Karpas-422 (cell line): ENCODE measurements at regions not wholly inside any gene's neighbourhood (a gene's known extent, or its start where the extent isn't known, plus 50 kb on each side); places are given as distances from the start of the nearest gene placed in this dataset.

ENCODE experiments used
- DNase-seq: peaks from one replicate; pipeline ENCODE4 v3.0.0-alpha.2; 2015
- H2AFZ ChIP-seq: fragments of 200-600 bp; sonication (generic); 2 replicates; pipeline ENCODE4 v1.6.1; 2014; ENCODE audit warnings: antibody characterized with exemption, low read length, mixed read lengths
- H3K27ac ChIP-seq: fragments of 200-600 bp; sonication (generic); 2 replicates; pipeline ENCODE4 v1.5.1; 2014; ENCODE audit warnings: mild to moderate bottlenecking, low read length, moderate library complexity
- H3K27me3 ChIP-seq: fragments of 200-600 bp; sonication (generic); 2 replicates; pipeline ENCODE4 v1.6.1; 2014; ENCODE audit warnings: low read length, mixed read lengths
- H3K36me3 ChIP-seq: fragments of 200-600 bp; sonication (generic); 2 replicates; pipeline ENCODE4 v1.6.1; 2014; ENCODE audit warnings: low read length, mixed read lengths; ENCODE audit not compliant: insufficient read depth
- H3K4me1 ChIP-seq: fragments of 200-600 bp; sonication (generic); 2 replicates; pipeline ENCODE4 v1.6.1; 2014; ENCODE audit warnings: mild to moderate bottlenecking, low read length, mixed read lengths
- H3K4me2 ChIP-seq: fragments of 200-600 bp; sonication (generic); 2 replicates; pipeline ENCODE4 v1.6.1; 2014; ENCODE audit warnings: low read length, low read depth, mild to moderate bottlenecking; ENCODE audit not compliant: poor library complexity, severe bottlenecking
- H3K4me3 ChIP-seq: fragments of 200-600 bp; sonication (generic); 2 replicates; pipeline ENCODE4 v1.5.1; 2014; ENCODE audit warnings: mild to moderate bottlenecking, antibody characterized with exemption, low read length, mixed read lengths
- H3K79me2 ChIP-seq: fragments of 200-600 bp; sonication (generic); 2 replicates; pipeline ENCODE4 v1.6.1; 2014; ENCODE audit warnings: mild to moderate bottlenecking, low read length, mixed read lengths
- H3K9ac ChIP-seq: fragments of 200-600 bp; sonication (generic); 2 replicates; pipeline ENCODE4 v1.6.0; 2014; ENCODE audit warnings: low read length
- H3K9me2 ChIP-seq: fragments of 200-600 bp; sonication (generic), shearing (Covaris generic); replicated peaks from 2 replicates; pipeline ENCODE4 v1.6.0; 2014; ENCODE audit warnings: mild to moderate bottlenecking, low read length, moderate library complexity; ENCODE audit not compliant: insufficient read depth
- H3K9me3 ChIP-seq: fragments of 300-700, 200-600 bp; sonication (generic); 2 replicates; pipeline ENCODE4 v1.6.1; 2014; ENCODE audit warnings: low read length, mixed read lengths
- H4K20me1 ChIP-seq: fragments of 200-600 bp; sonication (generic); 2 replicates; pipeline ENCODE4 v1.6.1; 2014; ENCODE audit warnings: mild to moderate bottlenecking, antibody characterized with exemption, low read length, low read depth; ENCODE audit not compliant: insufficient read depth

DNA sequence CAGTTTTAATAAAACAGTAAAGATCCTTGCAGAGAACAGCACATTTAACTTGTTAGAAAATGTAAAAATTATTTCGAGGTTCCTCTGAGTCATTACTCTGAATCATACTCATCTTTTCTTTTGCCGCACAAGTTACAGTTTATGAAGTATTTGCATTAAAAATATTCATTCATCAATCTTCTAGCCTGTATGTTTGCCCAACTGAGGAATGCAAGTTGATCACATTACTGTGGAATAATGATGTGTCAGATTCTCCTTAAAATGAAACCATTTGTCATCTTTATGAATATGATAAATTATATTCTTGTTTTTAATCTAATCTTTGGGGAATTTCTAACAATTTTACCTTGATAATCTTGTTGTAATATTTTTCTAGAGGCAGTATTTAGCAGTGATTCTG, 340.4 kb upstream of the OPRM1 start:
- H3K27me3 ChIP-seq: no peaks in the 10 kb centered on the region
- no peaks in the 10 kb centered on the region for H3K36me3 ChIP-seq
- no peak overlapping the region for H3K9ac ChIP-seq
- no peak overlapping the region for H3K27ac ChIP-seq
- no peak for DNase-seq
- H3K4me1 ChIP-seq: no peaks in the 10 kb centered on the region
- no peaks in the 10 kb centered on the region for H3K9me2 ChIP-seq
- no peaks in the 10 kb centered on the region for H3K79me2 ChIP-seq
- H2AFZ ChIP-seq: no peak overlapping the region
- H3K4me3 ChIP-seq: no peak overlapping the region
- no peaks in the 10 kb centered on the region for H4K20me1 ChIP-seq
- no peaks in the 10 kb centered on the region for H3K9me3 ChIP-seq
- H3K4me2 ChIP-seq: no peak overlapping the region

DNA sequence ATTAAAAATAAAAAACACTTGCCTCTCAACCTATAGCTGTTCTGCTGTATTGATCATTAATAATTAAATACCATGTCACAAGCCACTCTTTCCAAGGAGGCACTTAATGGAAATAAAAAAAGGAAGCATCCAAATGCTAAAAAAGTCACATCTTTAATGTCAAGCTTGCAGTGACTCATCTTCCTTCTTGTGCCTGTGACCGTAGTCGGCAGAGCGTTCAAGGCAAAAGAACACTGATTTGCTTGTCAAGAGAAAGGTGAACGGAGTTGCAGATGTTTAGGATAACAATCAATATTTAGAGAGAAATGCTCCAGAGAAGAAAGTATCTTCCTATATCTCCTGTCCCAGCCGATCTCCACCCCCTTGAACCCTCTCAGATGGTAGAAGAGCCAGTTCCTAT, 341.0 kb upstream of the OPRM1 start:
- Histone ChIP-seq H3K9ac (no peak overlapping the region), H3K36me3 (no peaks in the 10 kb centered on the region), H3K27ac (no peak overlapping the region), H3K4me1 (no peaks in the 10 kb centered on the region), H3K4me2 (no peak overlapping the region), H2AFZ (no peak overlapping the region), H3K9me3 (no peaks in the 10 kb centered on the region), H3K27me3 (no peaks in the 10 kb centered on the region), H3K4me3 (no peak overlapping the region), H3K9me2 (no peaks in the 10 kb centered on the region), H3K79me2 (no peaks in the 10 kb centered on the region), H4K20me1 (no peaks in the 10 kb centered on the region)
- DNase-seq: no peak

DNA sequence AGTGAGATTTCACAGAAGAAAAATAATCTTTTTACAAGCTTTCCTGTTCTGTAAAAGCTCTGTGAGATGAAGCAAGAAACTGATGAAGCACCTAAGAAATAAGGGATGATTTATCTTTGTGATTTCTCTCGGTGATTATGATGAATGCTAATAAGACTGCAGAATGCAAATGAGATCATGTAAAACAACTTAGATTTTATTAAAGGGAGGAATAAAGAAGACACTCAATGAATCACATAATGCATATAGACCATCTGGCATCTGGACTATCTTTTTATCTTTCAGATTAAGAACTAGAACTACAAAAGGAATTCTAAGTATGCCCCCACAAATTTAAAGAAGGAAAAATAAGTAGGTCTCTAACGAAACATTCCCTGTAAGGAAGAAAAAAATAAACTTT, 361.5 kb upstream of the OPRM1 start:
- Histone ChIP-seq H3K9ac (no peak overlapping the region), H4K20me1 (no peaks in the 10 kb centered on the region), H3K9me2 (no peaks in the 10 kb centered on the region; the same call in 1 of the 2 replicates), H3K79me2 (no peaks in the 10 kb centered on the region), H2AFZ (no peak overlapping the region), H3K4me1 (no peaks in the 10 kb centered on the region), H3K27ac (no peak overlapping the region), H3K4me2 (no peak overlapping the region), H3K27me3 (no peaks in the 10 kb centered on the region), H3K9me3 (no peaks in the 10 kb centered on the region), H3K36me3 (no peaks in the 10 kb centered on the region), H3K4me3 (no peak overlapping the region)
- DNase-seq: no peak

DNA sequence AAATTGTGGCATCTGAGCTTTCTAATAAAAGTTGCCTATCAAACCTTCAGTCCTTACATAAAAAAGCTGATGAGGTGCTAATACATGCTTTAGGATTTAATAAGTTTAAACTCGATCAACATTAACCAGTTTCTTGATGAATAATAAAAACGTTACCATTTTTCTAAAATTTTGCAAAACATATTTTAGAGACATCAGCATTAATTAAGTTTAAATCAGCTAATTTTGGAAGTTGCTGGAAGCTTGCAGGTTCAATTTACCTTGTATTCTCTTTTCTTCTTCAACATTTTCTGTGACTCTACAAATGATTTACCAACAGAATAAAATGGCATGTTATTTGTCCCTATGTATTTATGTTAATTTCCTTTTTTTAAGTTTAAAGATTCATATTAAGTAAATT, 365.3 kb upstream of the OPRM1 start:
- Histone ChIP-seq H2AFZ (no peak overlapping the region), H3K27ac (no peak overlapping the region), H3K4me2 (no peak overlapping the region), H3K9me2 (no peaks in the 10 kb centered on the region), H3K4me1 (no peaks in the 10 kb centered on the region), H4K20me1 (no peaks in the 10 kb centered on the region), H3K9ac (no peak overlapping the region), H3K79me2 (no peaks in the 10 kb centered on the region), H3K27me3 (no peaks in the 10 kb centered on the region), H3K36me3 (no peaks in the 10 kb centered on the region), H3K4me3 (no peak overlapping the region), H3K9me3 (no peaks in the 10 kb centered on the region)
- DNase-seq: no peak

DNA sequence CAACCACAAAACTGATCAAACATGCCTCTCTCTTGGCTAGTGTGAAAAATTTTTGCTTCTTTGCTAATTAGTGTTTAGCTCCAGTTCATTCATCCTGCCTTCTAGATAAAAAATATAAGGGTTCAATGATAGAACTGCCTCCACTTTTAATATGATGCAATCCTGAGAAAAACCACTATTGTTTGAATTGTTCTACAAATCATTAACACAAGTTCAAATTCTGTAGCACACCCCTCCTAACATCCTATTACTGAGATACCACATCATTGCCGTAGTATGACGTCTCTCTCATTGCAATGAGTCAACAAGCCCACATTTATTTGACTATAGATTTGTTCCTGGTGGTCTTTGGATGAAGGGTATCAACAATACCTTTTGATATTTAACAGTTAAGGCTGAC, 365.8 kb upstream of the OPRM1 start:
- Histone ChIP-seq H4K20me1 (no peaks in the 10 kb centered on the region), H3K4me1 (no peaks in the 10 kb centered on the region), H3K9ac (no peak overlapping the region), H3K4me3 (no peak overlapping the region), H3K36me3 (no peaks in the 10 kb centered on the region), H3K27ac (no peak overlapping the region), H3K79me2 (no peaks in the 10 kb centered on the region), H3K9me3 (no peaks in the 10 kb centered on the region), H3K4me2 (no peak overlapping the region), H3K9me2 (no peaks in the 10 kb centered on the region), H2AFZ (no peak overlapping the region), H3K27me3 (no peaks in the 10 kb centered on the region)
- DNase-seq: no peak

DNA sequence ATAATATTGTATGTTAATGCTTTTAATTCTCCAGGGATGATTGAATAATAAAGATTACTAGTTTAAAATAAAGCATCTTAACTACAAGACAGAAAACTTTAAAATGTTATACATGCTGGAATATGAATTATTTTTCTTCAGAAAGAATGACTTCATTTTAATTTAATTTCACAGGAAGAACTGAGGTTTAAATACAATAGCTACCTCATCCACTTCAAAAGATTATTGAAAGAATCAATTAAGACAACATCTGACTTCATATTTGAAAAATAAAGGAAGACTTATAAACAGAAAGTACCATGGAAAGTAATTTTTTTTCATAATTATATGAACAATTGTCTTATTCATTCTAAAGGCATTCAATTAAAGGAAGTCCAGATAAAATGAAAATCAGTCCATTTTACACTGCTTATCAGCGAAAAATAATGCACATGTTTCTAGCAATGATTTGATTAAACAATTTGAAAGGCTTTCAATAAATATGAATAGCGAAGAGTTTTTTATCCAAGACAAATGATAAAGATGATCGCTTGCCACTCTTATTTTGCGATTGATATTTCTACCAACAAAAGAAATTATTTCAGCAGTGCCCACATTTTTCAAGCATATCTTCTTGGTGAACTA, 368.5 kb upstream of the OPRM1 start:
- DNase-seq: no peak
- Histone ChIP-seq H3K36me3 (no peaks in the 10 kb centered on the region), H3K27me3 (no peaks in the 10 kb centered on the region), H3K9me2 (no peaks in the 10 kb centered on the region), H2AFZ (no peak overlapping the region), H3K4me2 (no peak overlapping the region), H3K27ac (no peak overlapping the region), H3K4me1 (no peaks in the 10 kb centered on the region), H3K9me3 (no peaks in the 10 kb centered on the region), H3K4me3 (no peak overlapping the region), H3K79me2 (no peaks in the 10 kb centered on the region), H4K20me1 (no peaks in the 10 kb centered on the region), H3K9ac (no peak overlapping the region)

DNA sequence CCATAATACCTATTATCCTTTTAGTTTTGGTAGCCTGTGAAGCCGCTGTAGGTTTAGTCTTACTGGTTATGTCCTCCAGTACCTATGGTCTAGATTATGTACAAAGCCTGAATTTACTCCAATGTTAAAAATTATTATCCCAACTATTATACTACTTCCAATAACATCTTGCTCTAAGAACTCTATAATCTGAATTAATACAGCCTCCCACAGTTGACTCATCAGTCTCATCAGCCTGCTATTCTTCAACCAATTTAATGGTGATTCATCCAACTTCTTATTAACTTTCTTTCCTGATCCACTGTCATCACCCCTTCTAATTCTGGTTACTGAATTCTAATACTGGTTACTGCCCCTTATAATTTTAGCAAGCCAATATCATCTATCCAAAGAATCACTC, 370.3 kb upstream of the OPRM1 start:
- Histone ChIP-seq H3K79me2 (no peaks in the 10 kb centered on the region), H3K27ac (no peak overlapping the region), H3K9me3 (no peaks in the 10 kb centered on the region), H4K20me1 (no peaks in the 10 kb centered on the region), H3K9ac (no peak overlapping the region), H3K27me3 (no peaks in the 10 kb centered on the region), H3K4me1 (no peaks in the 10 kb centered on the region), H3K4me2 (no peak overlapping the region), H3K4me3 (no peak overlapping the region), H3K36me3 (no peaks in the 10 kb centered on the region), H2AFZ (no peak overlapping the region), H3K9me2 (no peaks in the 10 kb centered on the region)
- DNase-seq: no peak

DNA sequence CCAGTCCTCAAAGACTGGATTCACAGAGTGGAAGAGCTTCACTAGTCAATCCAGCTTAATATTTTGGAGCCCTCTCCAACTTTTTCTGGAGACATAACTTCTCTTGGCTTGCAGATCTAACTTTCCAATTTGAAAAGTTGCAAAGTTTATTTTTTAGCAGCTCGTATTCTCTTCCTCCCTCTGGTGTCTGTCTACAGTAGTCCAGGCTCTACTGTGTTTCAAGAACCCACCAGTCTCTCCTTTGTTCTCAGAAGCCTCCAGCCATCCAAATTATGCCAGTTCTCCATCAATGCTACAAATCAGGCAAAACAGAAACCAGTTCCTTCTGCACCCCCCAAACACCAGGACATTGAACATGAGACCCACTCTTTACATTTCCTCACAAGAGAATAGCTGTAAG, 376.1 kb upstream of the OPRM1 start:
- Histone ChIP-seq H3K4me1 (no peaks in the 10 kb centered on the region), H4K20me1 (no peaks in the 10 kb centered on the region), H2AFZ (no peak overlapping the region), H3K36me3 (no peaks in the 10 kb centered on the region), H3K9me3 (no peaks in the 10 kb centered on the region), H3K4me3 (no peak overlapping the region), H3K9ac (no peak overlapping the region), H3K27ac (no peak overlapping the region), H3K79me2 (no peaks in the 10 kb centered on the region), H3K27me3 (no peaks in the 10 kb centered on the region), H3K4me2 (no peak overlapping the region), H3K9me2 (no peaks in the 10 kb centered on the region)
- no peak for DNase-seq

DNA sequence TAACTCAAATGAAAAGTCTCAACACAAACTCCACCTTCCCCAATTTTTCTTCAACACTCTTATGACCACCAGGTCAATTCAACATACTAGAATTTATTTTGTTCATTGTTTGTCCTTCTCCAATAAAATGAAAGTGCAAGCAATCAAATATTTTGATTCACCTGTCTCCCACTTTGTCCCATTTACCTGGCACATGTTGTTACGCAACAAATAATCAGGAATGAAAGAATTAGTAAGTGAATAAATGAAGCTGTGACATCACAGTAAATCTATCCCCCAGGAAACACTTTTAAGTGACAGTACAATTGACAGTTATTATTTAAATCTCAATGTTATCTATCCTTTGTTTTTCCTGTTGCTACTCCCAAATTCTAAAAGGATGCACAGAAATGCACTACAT, 393.7 kb upstream of the OPRM1 start:
- no peak for DNase-seq
- Histone ChIP-seq H4K20me1 (no peaks in the 10 kb centered on the region), H3K9ac (no peak overlapping the region), H3K4me2 (no peak overlapping the region), H3K4me1 (no peaks in the 10 kb centered on the region), H2AFZ (no peak overlapping the region), H3K79me2 (no peaks in the 10 kb centered on the region), H3K27me3 (no peaks in the 10 kb centered on the region), H3K36me3 (no peaks in the 10 kb centered on the region), H3K9me2 (no peaks in the 10 kb centered on the region), H3K9me3 (no peaks in the 10 kb centered on the region), H3K27ac (no peak overlapping the region), H3K4me3 (no peak overlapping the region)
